NCI-H2029 (cell line): ENCODE measurements at regions not wholly inside any gene's neighbourhood (a gene's known extent, or its start where the extent isn't known, plus 50 kb on each side); places are given as distances from the start of the nearest gene placed in this dataset.
A peak's percentile ranks its signal among the peaks of the same experiment; 100 is the strongest.
"Not testable (repeated sequence)": the region's sequence is repeated elsewhere in the genome, so short reads cannot be mapped to it uniquely, and the experiment has no call there.

Experiments used
- DNase-seq: peaks from one replicate; lab custom pipeline; 2025; lab: John Stamatoyannopoulos, UW

GRCh38 chr2:47652061-47652690, 81.4 kb upstream of the KCNK12 start:
- no peak for DNase-seq

GRCh38 chr2:47651296-47651695, 80.5 kb upstream of the KCNK12 start:
- DNase-seq, result peak; percentile 78

GRCh38 chr2:47650001-47650535, 79.3 kb upstream of the KCNK12 start:
- no peak for DNase-seq

GRCh38 chr2:47645246-47645645, 74.5 kb upstream of the KCNK12 start:
- DNase-seq, result no peak

GRCh38 chr2:47644351-47644750, 73.6 kb upstream of the KCNK12 start:
- DNase-seq, result no peak

- DNase-seq, result no peak
Observed at GRCh38 chr2:47641366-47641765, 70.6 kb upstream of the KCNK12 start.

GRCh38 chr2:47640356-47640755, 69.6 kb upstream of the KCNK12 start:
- DNase-seq, result no peak

GRCh38 chr2:47639467-47639866, 68.7 kb upstream of the KCNK12 start:
- DNase-seq, result no peak

GRCh38 chr2:47638430-47638829, 67.6 kb upstream of the KCNK12 start:
- no peak for DNase-seq

GRCh38 chr2:47636596-47637264, 65.9 kb upstream of the KCNK12 start:
- DNase-seq, result no peak

- DNase-seq, result no peak
Observed at GRCh38 chr2:47636176-47636575, 65.4 kb upstream of the KCNK12 start.

- no peak for DNase-seq
Observed at GRCh38 chr2:47632754-47633153, 62.0 kb upstream of the KCNK12 start.

- DNase-seq, result no peak
Observed at GRCh38 chr2:47631792-47632398, 61.1 kb upstream of the KCNK12 start.

GRCh38 chr2:47631306-47631705, 60.5 kb upstream of the KCNK12 start:
- DNase-seq, result no peak

- no peak for DNase-seq
Observed at GRCh38 chr2:47629501-47630460, 59.0 kb upstream of the KCNK12 start.

GRCh38 chr2:47628904-47629303, 58.1 kb upstream of the KCNK12 start:
- DNase-seq, result no peak

- DNase-seq, result no peak
Observed at GRCh38 chr2:47626664-47627063, 55.9 kb upstream of the KCNK12 start.

- not testable (repeated sequence) for DNase-seq
Observed at GRCh38 chr2:47623140-47623539, 52.4 kb upstream of the KCNK12 start.

- no peak for DNase-seq
Observed at GRCh38 chr2:47620770-47621437, 50.1 kb upstream of the KCNK12 start.
